Prostate gland (tissue), 2 donors: ENCODE measurements at regions not wholly inside any gene's neighbourhood (a gene's known extent, or its start where the extent isn't known, plus 50 kb on each side); places are given as distances from the start of the nearest gene placed in this dataset.
"Not testable (repeated sequence)": the region's sequence is repeated elsewhere in the genome, so short reads cannot be mapped to it uniquely, and the experiment has no call there.

Experiments used
- DNase-seq: peaks from one replicate; pipeline ENCODE4 v3.0.0-alpha.2; 2019; ENCODE audit warnings: low spot score
- H3K27ac ChIP-seq, 2 donors: fragments of 200-600 bp; sonication (generic); 2 replicates each; pipeline ENCODE4 v1.5.1; 2017 to 2019
- H3K27me3 ChIP-seq: fragments of 200-600 bp; sonication (generic); replicated peaks from 2 replicates; pipeline ENCODE4 v1.5.1; 2019; ENCODE audit not compliant: insufficient read depth
- H3K36me3 ChIP-seq, 2 donors: fragments of 200-600 bp; sonication (generic); 1 replicate in 1 of 2; 2 replicates in 1 of 2; pipeline versions ENCODE4 v1.5.1 to v1.8.1; 2017 to 2019
- H3K4me1 ChIP-seq: fragments of 200-600 bp; sonication (generic); replicated peaks from 2 replicates; pipeline ENCODE4 v1.5.1; 2019
- H3K4me3 ChIP-seq, 2 donors: fragments of 200-600 bp; sonication (generic); 2 replicates each; pipeline ENCODE4 v1.5.1; 2017 to 2019
- H3K9me3 ChIP-seq: fragments of 200-600 bp; sonication (generic); 2 replicates; pipeline ENCODE4 v1.5.1; 2017
- CTCF ChIP-seq, 4 experiments: fragments of 200-600 bp in 2 of 4; fragments of 450-650 bp in 2 of 4; sonication (generic) in 2 of 4; IDR thresholded peaks; 1 replicate in 3 of 4; 2 replicates in 1 of 4; pipeline ENCODE4 v1.5.1; 2016 to 2019; ENCODE audit warnings: antibody characterized with exemption in 4 of 4, mild to moderate bottlenecking in 2 of 4, moderate library complexity in 2 of 4
- POLR2A ChIP-seq: fragments of 450-650 bp; IDR thresholded peaks from one replicate; pipeline ENCODE4 v1.6.1; 2016; ENCODE audit warnings: antibody characterized with exemption, mild to moderate bottlenecking
- POLR2AphosphoS5 ChIP-seq: sonication (generic); formaldehyde crosslinking; IDR thresholded peaks from one replicate; pipeline ENCODE4 v1.6.1; 2017; ENCODE audit warnings: antibody characterized with exemption
- WGBS: methylation state at CpG from one replicate; pipeline ENCODE4 v1.1.5; 2018; 5-methylcytosine and 5-hydroxymethylcytosine counted together
- intact Hi-C: fragments of 100-400 bp; cut with DNase I; formaldehyde crosslinking; loops from one replicate; pipeline ENCODE4 v1.14.2; 2022

- DNase-seq = no peak
- 78% methylated on average over 9 of the region's 12 CpGs for WGBS
- peaks cover 6% of the 10 kb centered on the region for H3K27me3 ChIP-seq
Observed at GRCh38 chr3:184498986-184499606, 62.5 kb upstream of the EPHB3 start.

DNA sequence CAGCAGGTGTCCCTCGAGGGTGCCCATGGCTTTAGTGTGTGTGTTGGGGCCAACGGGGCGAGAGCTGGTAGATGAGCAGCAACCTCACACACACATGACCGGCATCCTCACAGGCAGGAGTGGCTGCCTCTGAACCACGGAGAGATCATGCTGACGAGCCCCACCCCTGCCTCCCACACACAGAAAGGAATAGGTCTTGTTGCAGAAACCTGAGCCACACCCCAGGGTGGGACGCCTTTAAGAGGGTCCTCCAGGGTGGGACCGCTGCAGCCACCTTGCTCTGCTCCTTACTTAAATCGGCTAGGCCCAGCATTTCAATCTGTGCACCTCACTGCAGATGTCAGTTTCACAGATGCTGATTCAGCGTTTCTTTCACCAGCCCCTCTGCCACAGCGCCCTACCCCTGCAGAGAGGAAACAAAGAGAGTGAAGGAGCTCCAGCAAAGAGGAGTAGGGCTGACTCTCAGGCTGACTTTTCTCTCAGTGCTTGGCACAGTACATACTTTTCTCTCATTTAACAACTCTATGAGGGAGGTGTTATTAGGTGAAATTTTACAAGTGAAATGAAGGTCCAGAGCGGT, 61.2 kb upstream of the EPHB3 start:
- Histone ChIP-seq H3K27ac (no peak overlapping the region), H3K9me3 (no peaks in the 10 kb centered on the region), H3K36me3 (no peaks in the 10 kb centered on the region), H3K4me1 (no peaks in the 10 kb centered on the region), H3K4me3 (no peak overlapping the region), H3K27me3 (peaks cover 5% of the 10 kb centered on the region)
- intact Hi-C loops = no loop called here
- WGBS = 48% methylated on average over 12 of the region's 12 CpGs
- no peak for DNase-seq
- TF ChIP-seq POLR2AphosphoS5 (peak; percentile 8), CTCF (IDR thresholded peaks at IDR 0.05) (no peak), POLR2A (no peak)

More at GRCh38 chr3:184498986-184499606, 62.5 kb upstream of the EPHB3 start:
- Histone ChIP-seq H3K9me3 (no peaks in the 10 kb centered on the region), H3K4me3 (no peak overlapping the region), H3K36me3 (no peaks in the 10 kb centered on the region), H3K27ac (no peak overlapping the region), H3K4me1 (no peaks in the 10 kb centered on the region)
- TF ChIP-seq CTCF (IDR thresholded peaks at IDR 0.05) = no peak
- TF ChIP-seq POLR2AphosphoS5 = no peak
- TF ChIP-seq POLR2A = no peak
- intact Hi-C loops = no loop called here

- intact Hi-C loops = no loop called here
- no peak for TF ChIP-seq POLR2A
- TF ChIP-seq POLR2AphosphoS5 = no peak
- no peak for TF ChIP-seq CTCF (IDR thresholded peaks at IDR 0.05)
- 91% methylated on average over 4 of the region's 4 CpGs for WGBS
- Histone ChIP-seq H3K4me3 (no peak overlapping the region), H3K27me3 (peaks cover 6% of the 10 kb centered on the region), H3K9me3 (no peaks in the 10 kb centered on the region), H3K4me1 (no peaks in the 10 kb centered on the region), H3K27ac (no peak overlapping the region), H3K36me3 (no peaks in the 10 kb centered on the region)
- no peak for DNase-seq
Observed at GRCh38 chr3:184502123-184502667, 59.4 kb upstream of the EPHB3 start.

DNA sequence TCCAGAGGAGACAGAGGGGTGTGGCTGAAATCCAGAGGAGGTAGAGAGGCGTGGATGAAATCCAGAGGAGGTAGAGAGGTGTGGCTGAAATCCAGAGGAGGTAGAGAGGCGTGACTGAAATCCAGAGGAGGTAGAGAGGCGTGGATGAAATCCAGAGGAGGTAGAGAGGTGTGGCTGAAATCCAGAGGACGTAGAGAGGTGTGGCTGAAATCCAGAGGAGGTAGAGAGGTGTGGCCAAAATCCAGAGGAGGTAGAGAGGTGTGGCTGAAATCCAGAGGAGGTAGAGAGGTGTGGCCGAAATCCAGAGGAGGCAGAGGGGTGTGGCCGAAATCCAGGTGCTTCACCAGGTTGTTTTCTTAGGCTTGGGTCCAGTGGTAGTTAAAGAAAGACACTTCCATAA, 58.7 kb upstream of the EPHB3 start:
- H3K27me3 ChIP-seq, H3K36me3 ChIP-seq, H3K4me1 ChIP-seq, H3K27ac ChIP-seq, intact Hi-C loops, DNase-seq, H3K9me3 ChIP-seq, H3K4me3 ChIP-seq: not testable (repeated sequence)
- 39% methylated on average over 6 of the region's 6 CpGs for WGBS

DNA sequence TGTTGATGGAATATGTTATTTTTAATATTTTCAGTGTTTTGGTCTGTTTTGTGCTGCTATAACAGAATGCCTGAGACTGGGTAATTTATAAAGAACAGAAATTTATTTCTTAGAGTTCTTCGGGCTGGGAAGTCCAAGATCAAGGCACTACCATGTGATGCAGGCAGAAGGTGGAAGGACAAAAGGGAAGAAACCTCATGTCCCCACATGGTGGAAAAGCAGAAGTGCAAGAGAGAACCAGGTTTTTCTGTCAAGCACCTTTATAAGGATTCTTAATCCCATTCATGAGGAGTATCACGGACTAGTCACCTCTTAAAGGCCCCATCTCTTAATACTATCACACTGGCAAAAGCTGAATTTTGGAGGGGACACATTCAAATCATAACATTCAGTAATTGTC, 57.9 kb upstream of the EPHB3 start:
- H3K36me3 ChIP-seq = no peaks in the 10 kb centered on the region
- DNase-seq = no peak
- intact Hi-C loops = no loop called here

More for the DNA sequence above, 57.9 kb upstream of the EPHB3 start:
- H3K4me3 ChIP-seq = no peak overlapping the region
- H3K27me3 ChIP-seq = peaks cover 10% of the 10 kb centered on the region
- H3K9me3 ChIP-seq = no peaks in the 10 kb centered on the region
- TF ChIP-seq POLR2A = no peak
- no peak overlapping the region for H3K27ac ChIP-seq
- 69% methylated on average over 2 of the region's 2 CpGs for WGBS
- H3K4me1 ChIP-seq = no peaks in the 10 kb centered on the region
